Lung (tissue), 11 donors: ENCODE measurements at regions not wholly inside any gene's neighbourhood (a gene's known extent, or its start where the extent isn't known, plus 50 kb on each side); places are given as distances from the start of the nearest gene placed in this dataset.

Experiments
- ATAC-seq: fragments of 200-7000 bp; cut with Tn5 transposase; one replicate; pipeline ENCODE4 v1.9.1; 2020; ENCODE audit warnings: moderate number of reproducible peaks; ENCODE audit not compliant: insufficient read depth, low FRiP score
- DNase-seq, 3 donors: peaks; one replicate each; pipeline ENCODE4 v3.0.0-alpha.2; 2013 to 2017
- H3K27ac ChIP-seq, 2 donors: one replicate each; pipeline ENCODE4 v1.5.1; 2013; ENCODE audit warnings: mild to moderate bottlenecking in 2 of 2, moderate library complexity in 2 of 2, control low read depth in 1 of 2, inconsistent platforms in 1 of 2, low read depth in 1 of 2, low read length in 1 of 2
- H3K27me3 ChIP-seq, 3 donors: one replicate each; pipeline ENCODE4 v1.5.1; 2013; ENCODE audit warnings: low read length in 2 of 3; ENCODE audit not compliant: control insufficient read depth in 3 of 3, insufficient read depth in 3 of 3
- H3K36me3 ChIP-seq, 4 donors: one replicate each; pipeline ENCODE4 v1.5.1; 2013; ENCODE audit warnings: low read length in 4 of 4, mild to moderate bottlenecking in 1 of 4, moderate library complexity in 1 of 4; ENCODE audit not compliant: control insufficient read depth in 4 of 4, insufficient read depth in 4 of 4
- H3K4me1 ChIP-seq, 5 donors: one replicate each; pipeline ENCODE4 v1.5.1; 2013; ENCODE audit warnings: low read length in 5 of 5, mild to moderate bottlenecking in 2 of 5, moderate library complexity in 1 of 5; ENCODE audit not compliant: control insufficient read depth in 5 of 5, insufficient read depth in 5 of 5
- H3K4me3 ChIP-seq: one replicate; pipeline ENCODE4 v1.5.1; 2013; ENCODE audit warnings: mild to moderate bottlenecking, control low read depth, moderate library complexity
- H3K9ac ChIP-seq, 2 donors: one replicate each; pipeline ENCODE4 v1.5.1; 2013; ENCODE audit warnings: low read length in 2 of 2, control low read depth in 1 of 2; ENCODE audit not compliant: insufficient read depth in 1 of 2
- H3K9me3 ChIP-seq, 4 donors: one replicate each; pipeline ENCODE4 v1.5.1; 2013; ENCODE audit warnings: low read length in 3 of 4, mild to moderate bottlenecking in 1 of 4, moderate library complexity in 1 of 4; ENCODE audit not compliant: control insufficient read depth in 4 of 4, insufficient read depth in 3 of 4
- WGBS, 2 donors: extraction: QIAGEN DNeasy Blood & Tissue Kit; methylation state at CpG; one replicate each; pipeline ENCODE4 v1.1.7; 2013; 5-methylcytosine and 5-hydroxymethylcytosine counted together
- TF ChIP-seq, protein P1 (sequence below): IDR thresholded peaks from 2 replicates; pipeline ENCODE4 v1.5.1; 2012; ENCODE audit warnings: mild to moderate bottlenecking; ENCODE audit errors: control extremely low read depth, extremely low read depth
- donor health status: control.
- donor health status: control.
- donor health status: Bipolar disorder and iron deficiency.
- donor health status: healthy.
- donor health status: DM: yes; HTN: yes; CAD: no.

- ATAC-seq = no peak
- Histone ChIP-seq H3K9ac (no peak overlapping the region), H3K4me3 (no peak overlapping the region), H3K36me3 (no peaks in the 10 kb centered on the region), H3K9me3 (no peaks in the 10 kb centered on the region), H3K4me1 (peaks cover 0 to 8% (median 0%) of the 10 kb centered on the region in 5 donors), H3K27ac (no peak overlapping the region), H3K27me3 (no peaks in the 10 kb centered on the region)
- 92 to 93% methylated on average over 12 of the region's 12 CpGs for whole genome bisulfite sequencing, 2 donors
- TF ChIP-seq, protein P1, sequence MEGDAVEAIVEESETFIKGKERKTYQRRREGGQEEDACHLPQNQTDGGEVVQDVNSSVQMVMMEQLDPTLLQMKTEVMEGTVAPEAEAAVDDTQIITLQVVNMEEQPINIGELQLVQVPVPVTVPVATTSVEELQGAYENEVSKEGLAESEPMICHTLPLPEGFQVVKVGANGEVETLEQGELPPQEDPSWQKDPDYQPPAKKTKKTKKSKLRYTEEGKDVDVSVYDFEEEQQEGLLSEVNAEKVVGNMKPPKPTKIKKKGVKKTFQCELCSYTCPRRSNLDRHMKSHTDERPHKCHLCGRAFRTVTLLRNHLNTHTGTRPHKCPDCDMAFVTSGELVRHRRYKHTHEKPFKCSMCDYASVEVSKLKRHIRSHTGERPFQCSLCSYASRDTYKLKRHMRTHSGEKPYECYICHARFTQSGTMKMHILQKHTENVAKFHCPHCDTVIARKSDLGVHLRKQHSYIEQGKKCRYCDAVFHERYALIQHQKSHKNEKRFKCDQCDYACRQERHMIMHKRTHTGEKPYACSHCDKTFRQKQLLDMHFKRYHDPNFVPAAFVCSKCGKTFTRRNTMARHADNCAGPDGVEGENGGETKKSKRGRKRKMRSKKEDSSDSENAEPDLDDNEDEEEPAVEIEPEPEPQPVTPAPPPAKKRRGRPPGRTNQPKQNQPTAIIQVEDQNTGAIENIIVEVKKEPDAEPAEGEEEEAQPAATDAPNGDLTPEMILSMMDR = no peak
- DNase-seq = no peak
These were observed 493.8 kb upstream of the MANEA start for GRCh38 chr6:95083506-95083905.

- no peak for DNase-seq
These were observed 492.5 kb upstream of the MANEA start for GRCh38 chr6:95084867-95085266.

GRCh38 chr6:95087394-95088097 lies 489.8 kb upstream of the MANEA start:
- TF ChIP-seq, protein P1 = no peak
- 42 to 63% methylated on average over 8 of the region's 8 CpGs for WGBS, 2 donors
- no peak overlapping the region for H3K4me3 ChIP-seq
- H3K27ac ChIP-seq = no peak overlapping the region
- H3K27me3 ChIP-seq = no peaks in the 10 kb centered on the region
- no peaks in the 10 kb centered on the region for H3K36me3 ChIP-seq
- peaks cover 0 to 6% (median 0%) of the 10 kb centered on the region in 5 donors for H3K4me1 ChIP-seq
- DNase-seq (peak; percentile 69 to 91 (median 88)), ATAC-seq (no peak)
- no peaks in the 10 kb centered on the region for H3K9me3 ChIP-seq
- no peak overlapping the region for H3K9ac ChIP-seq

More at GRCh38 chr6:95084867-95085266, 492.5 kb upstream of the MANEA start:
- TF ChIP-seq, protein P1 = no peak
- Histone ChIP-seq H3K4me1 (peaks cover 0 to 6% (median 0%) of the 10 kb centered on the region in 5 donors), H3K27ac (no peak overlapping the region), H3K27me3 (no peaks in the 10 kb centered on the region), H3K4me3 (no peak overlapping the region), H3K9ac (no peak overlapping the region), H3K9me3 (no peaks in the 10 kb centered on the region), H3K36me3 (no peaks in the 10 kb centered on the region)
- 94 to 96% methylated on average over 19 of the region's 19 CpGs for whole genome bisulfite sequencing, 2 donors
- no peak for ATAC-seq
